HG03575 (cell line): ENCODE measurements at regions not wholly inside any gene's neighbourhood (a gene's known extent, or its start where the extent isn't known, plus 50 kb on each side); places are given as distances from the start of the nearest gene placed in this dataset.

ENCODE experiments used
- ATAC-seq: cut with Tn5 transposase; IDR thresholded peaks from one replicate; pipeline ENCODE4 v1.9.1; 2021; ENCODE audit not compliant: unreplicated experiment, insufficient number of reproducible peaks, low FRiP score; ENCODE audit errors: extremely low read depth

GRCh38 chr18:78919956-78920355 is 59.7 kb upstream of the SALL3 start:
- no peak for ATAC-seq

GRCh38 chr18:78920456-78921138 is 59.0 kb upstream of the SALL3 start:
- ATAC-seq, result no peak

- ATAC-seq, result no peak
Measured at GRCh38 chr18:78922856-78923255, 56.8 kb upstream of the SALL3 start.

- ATAC-seq, result no peak
Measured at GRCh38 chr18:78924301-78924700, 55.3 kb upstream of the SALL3 start.

GRCh38 chr18:78924786-78925540 is 54.7 kb upstream of the SALL3 start:
- no peak for ATAC-seq

GRCh38 chr18:78925557-78926242 is 53.9 kb upstream of the SALL3 start:
- no peak for ATAC-seq

- ATAC-seq, result no peak
Measured at GRCh38 chr18:78926243-78926615, 53.4 kb upstream of the SALL3 start.

GRCh38 chr18:78927156-78927555 is 52.5 kb upstream of the SALL3 start:
- ATAC-seq, result no peak

GRCh38 chr18:78927616-78928015 is 52.0 kb upstream of the SALL3 start:
- no peak for ATAC-seq

- ATAC-seq, result no peak
Measured at GRCh38 chr18:78928076-78928475, 51.5 kb upstream of the SALL3 start.

- ATAC-seq, result no peak
Measured at GRCh38 chr18:78929516-78929915, 50.1 kb upstream of the SALL3 start.
